Breast epithelium (tissue), 4 donors: ENCODE measurements at regions not wholly inside any gene's neighbourhood (a gene's known extent, or its start where the extent isn't known, plus 50 kb on each side); places are given as distances from the start of the nearest gene placed in this dataset.

Source experiments
- DNase-seq, 2 donors: peaks; one replicate each; pipeline ENCODE4 v3.0.0-alpha.2; 2019; ENCODE audit warnings: low spot score in 2 of 2
- H3K27ac ChIP-seq, 2 donors: fragments of 200-600 bp; sonication (generic) in 1 of 2; one replicate each; pipeline ENCODE4 v1.5.1; 2016 to 2019; ENCODE audit warnings: mild to moderate bottlenecking in 1 of 2
- H3K27me3 ChIP-seq, 2 donors: fragments of 200-600 bp; sonication (generic) in 1 of 2; one replicate each; pipeline versions ENCODE4 v1.5.1 to v1.6.0; 2017 to 2019; ENCODE audit warnings: control low read depth in 1 of 2, mild to moderate bottlenecking in 1 of 2
- H3K36me3 ChIP-seq: fragments of 200-600 bp; one replicate; pipeline ENCODE4 v1.5.1; 2019
- H3K4me1 ChIP-seq, 2 donors: fragments of 200-600 bp; sonication (generic); one replicate each; pipeline ENCODE4 v1.5.1; 2016 to 2019; ENCODE audit warnings: control low read depth in 1 of 2
- H3K4me3 ChIP-seq, 3 donors: fragments of 200-600 bp; sonication (generic); 1 replicate in 2 of 3; 2 replicates in 1 of 3; pipeline ENCODE4 v1.5.1; 2016 to 2019; ENCODE audit warnings: mild to moderate bottlenecking in 3 of 3, moderate library complexity in 2 of 3
- H3K9me3 ChIP-seq, 2 donors: fragments of 200-600 bp; sonication (generic) in 1 of 2; one replicate each; pipeline ENCODE4 v1.5.1; 2016 to 2019; ENCODE audit warnings: control low read depth in 1 of 2
- CTCF ChIP-seq, 3 donors: fragments of 450-650 bp; IDR thresholded peaks; one replicate each; pipeline ENCODE4 v1.5.1; 2016 to 2017; ENCODE audit warnings: antibody characterized with exemption in 3 of 3, mild to moderate bottlenecking in 3 of 3, moderate library complexity in 3 of 3
- POLR2A ChIP-seq: fragments of 450-650 bp; IDR thresholded peaks from one replicate; pipeline ENCODE4 v1.6.1; 2016; ENCODE audit warnings: antibody characterized with exemption, mild to moderate bottlenecking, moderate library complexity
- POLR2AphosphoS5 ChIP-seq, 3 donors: sonication (generic); formaldehyde crosslinking; IDR thresholded peaks; one replicate each; pipeline ENCODE4 v1.6.1; 2017; ENCODE audit warnings: antibody characterized with exemption in 3 of 3
- intact Hi-C: fragments of 100-400 bp; cut with DNase I; formaldehyde crosslinking; loops from one replicate; pipeline ENCODE4 v1.15.1; 2023; ENCODE audit warnings: low total_unique reads

- TF ChIP-seq POLR2AphosphoS5 (IDR thresholded peaks at IDR 0.05) (no peak), POLR2A (no peak), CTCF (IDR thresholded peaks at IDR 0.05) (no peak)
- H3K4me3 ChIP-seq: no peak overlapping the region
- H3K4me1 ChIP-seq: no peaks in the 10 kb centered on the region
- no peaks in the 10 kb centered on the region for H3K9me3 ChIP-seq
- DNase-seq: no peak
- intact Hi-C loops: no loop called here
- no peaks in the 10 kb centered on the region for H3K36me3 ChIP-seq
- H3K27ac ChIP-seq: no peak overlapping the region
- no peaks in the 10 kb centered on the region for H3K27me3 ChIP-seq
Observed at GRCh38 chr9:12874395-12874794, 99.6 kb downstream of the LURAP1L start.

GRCh38 chr9:12875191-12875590 is 100.4 kb downstream of the LURAP1L start:
- H3K9me3 ChIP-seq: no peaks in the 10 kb centered on the region
- DNase-seq: no peak
- H3K36me3 ChIP-seq: no peaks in the 10 kb centered on the region
- TF ChIP-seq POLR2AphosphoS5 (IDR thresholded peaks at IDR 0.05): no peak
- TF ChIP-seq CTCF (IDR thresholded peaks at IDR 0.05): no peak
- no peak for TF ChIP-seq POLR2A
- H3K4me3 ChIP-seq: no peak overlapping the region
- no peaks in the 10 kb centered on the region for H3K4me1 ChIP-seq
- H3K27me3 ChIP-seq: no peaks in the 10 kb centered on the region
- no peak overlapping the region for H3K27ac ChIP-seq
- intact Hi-C loops: no loop called here

GRCh38 chr9:12876872-12877271 is 102.1 kb downstream of the LURAP1L start:
- no peaks in the 10 kb centered on the region for H3K4me1 ChIP-seq
- no peak overlapping the region for H3K4me3 ChIP-seq
- no peaks in the 10 kb centered on the region for H3K9me3 ChIP-seq
- intact Hi-C loops: no loop called here
- no peak for DNase-seq
- TF ChIP-seq POLR2AphosphoS5 (IDR thresholded peaks at IDR 0.05) (no peak), CTCF (IDR thresholded peaks at IDR 0.05) (no peak), POLR2A (no peak)
- H3K27ac ChIP-seq: no peak overlapping the region
- no peaks in the 10 kb centered on the region for H3K36me3 ChIP-seq
- H3K27me3 ChIP-seq: no peaks in the 10 kb centered on the region

- Histone ChIP-seq H3K27ac (no peak overlapping the region), H3K4me3 (no peak overlapping the region), H3K36me3 (no peaks in the 10 kb centered on the region), H3K9me3 (no peaks in the 10 kb centered on the region), H3K4me1 (no peaks in the 10 kb centered on the region), H3K27me3 (no peaks in the 10 kb centered on the region)
- intact Hi-C loops: no loop called here
- DNase-seq: no peak
- TF ChIP-seq POLR2A (no peak), POLR2AphosphoS5 (IDR thresholded peaks at IDR 0.05) (no peak), CTCF (IDR thresholded peaks at IDR 0.05) (no peak)
Observed at GRCh38 chr9:12878351-12878978, 103.6 kb downstream of the LURAP1L start.

GRCh38 chr9:12879961-12880360 is 105.1 kb downstream of the LURAP1L start:
- no peaks in the 10 kb centered on the region for H3K4me1 ChIP-seq
- no peak overlapping the region for H3K4me3 ChIP-seq
- H3K9me3 ChIP-seq: no peaks in the 10 kb centered on the region
- intact Hi-C loops: no loop called here
- H3K27ac ChIP-seq: no peak overlapping the region
- no peaks in the 10 kb centered on the region for H3K27me3 ChIP-seq
- no peak for TF ChIP-seq CTCF (IDR thresholded peaks at IDR 0.05)
- no peak for TF ChIP-seq POLR2AphosphoS5 (IDR thresholded peaks at IDR 0.05)
- TF ChIP-seq POLR2A: no peak
- no peaks in the 10 kb centered on the region for H3K36me3 ChIP-seq
- DNase-seq: no peak
